NCI-H1092 treated with DMSO at 0.1 percent for 48 hours (cell line): ENCODE measurements at regions not wholly inside any gene's neighbourhood (a gene's known extent, or its start where the extent isn't known, plus 50 kb on each side); places are given as distances from the start of the nearest gene placed in this dataset.
A peak's percentile ranks its signal among the peaks of the same experiment; 100 is the strongest.

Source experiments
- DNase-seq: peaks from one replicate; lab custom pipeline; 2025; lab: John Stamatoyannopoulos, UW

DNA sequence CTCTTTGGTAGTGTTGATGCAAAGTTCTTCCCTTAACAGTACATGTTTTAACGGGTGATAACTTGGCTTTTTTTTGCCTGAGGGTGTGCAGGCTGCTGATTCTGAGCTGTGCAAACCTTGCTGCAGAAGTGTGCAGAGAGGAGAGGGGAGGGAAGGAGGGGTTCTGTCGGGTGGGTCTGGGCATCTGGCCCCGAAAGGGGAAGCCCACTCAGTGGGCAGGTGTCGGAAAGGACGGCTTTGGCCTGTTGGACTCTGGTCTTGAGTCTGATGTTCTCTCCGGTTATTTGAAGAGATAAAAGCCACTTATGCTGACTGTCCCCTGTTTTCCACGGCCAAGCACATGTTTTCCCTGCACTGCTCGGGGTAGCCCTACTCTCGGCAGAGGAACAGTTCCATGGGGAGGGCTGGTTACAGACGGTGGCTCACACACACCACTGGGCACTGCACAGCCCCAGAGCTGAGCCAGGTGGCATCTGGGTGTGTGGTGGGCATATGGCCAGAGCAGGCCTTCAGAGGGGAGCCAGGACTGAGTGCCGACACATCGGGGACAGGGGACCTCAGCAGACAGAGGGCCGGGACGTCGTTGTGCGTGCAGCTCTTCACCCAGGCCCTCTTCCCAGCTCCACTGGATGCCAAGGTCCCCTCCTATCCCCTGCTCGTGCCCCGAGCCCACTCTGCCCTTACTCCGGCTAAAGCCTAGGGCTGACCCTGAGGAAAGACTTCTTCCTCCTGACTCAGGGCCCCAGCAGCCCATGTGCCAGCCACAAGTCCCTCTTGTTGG is 93.2 kb downstream of the TEX29 start:
- DNase-seq: no peak

DNA sequence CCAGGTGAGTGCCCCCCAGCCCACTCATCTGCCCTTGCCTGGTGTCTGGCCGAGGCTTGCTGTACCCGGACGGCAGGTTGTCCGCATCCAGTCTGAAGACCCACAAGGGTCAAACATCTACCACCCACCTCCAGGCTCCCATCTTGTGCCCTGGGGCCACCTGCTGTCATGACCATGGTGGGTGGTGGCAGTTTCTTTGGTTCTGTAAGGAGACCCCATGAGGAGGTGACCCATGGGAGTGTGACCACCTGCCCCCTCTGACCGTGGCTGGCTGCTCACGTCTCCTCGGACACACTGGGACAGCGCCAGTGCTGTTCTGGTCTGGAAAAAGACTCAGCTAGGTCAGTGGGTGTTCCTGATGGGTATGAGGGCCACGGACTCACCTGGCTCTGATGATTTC is 93.9 kb downstream of the TEX29 start:
- no peak for DNase-seq

DNA sequence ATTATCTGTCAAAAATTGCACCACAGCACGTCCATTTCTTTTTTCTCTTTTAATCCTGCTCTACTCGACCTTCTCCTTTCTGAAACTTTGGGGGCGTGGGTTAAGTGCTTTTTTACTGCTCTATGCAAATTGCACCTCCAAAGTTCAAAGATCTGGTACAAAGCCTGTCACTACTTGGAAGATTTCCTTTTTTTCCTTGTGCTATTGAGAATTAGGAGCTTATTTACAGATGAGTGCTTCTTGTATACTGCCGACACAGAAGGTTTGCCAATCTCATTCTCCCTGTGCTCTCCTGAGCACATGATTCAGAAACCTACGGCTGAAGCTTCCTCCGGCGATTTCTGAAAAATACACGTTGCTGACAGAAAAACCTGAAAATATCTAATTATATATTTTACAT is 94.8 kb downstream of the TEX29 start:
- no peak for DNase-seq

DNA sequence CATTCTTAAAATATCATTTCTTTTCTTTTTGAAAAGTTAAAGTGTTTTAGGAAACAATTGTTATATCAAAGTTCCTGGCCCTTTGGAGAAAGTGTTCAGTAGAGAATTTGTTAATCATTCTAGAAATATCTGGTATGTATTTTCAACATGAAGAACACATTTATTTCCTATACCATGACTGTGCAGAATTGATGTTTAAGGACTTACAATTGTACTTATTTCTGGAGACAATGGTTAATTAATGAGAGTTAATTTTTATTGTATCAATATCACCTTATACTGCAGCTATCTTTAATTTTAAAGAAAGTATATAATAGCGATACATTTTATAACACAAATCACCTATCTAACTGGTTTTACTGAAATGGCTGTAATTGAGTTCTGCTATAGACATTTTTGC is 95.3 kb downstream of the TEX29 start:
- no peak for DNase-seq

DNA sequence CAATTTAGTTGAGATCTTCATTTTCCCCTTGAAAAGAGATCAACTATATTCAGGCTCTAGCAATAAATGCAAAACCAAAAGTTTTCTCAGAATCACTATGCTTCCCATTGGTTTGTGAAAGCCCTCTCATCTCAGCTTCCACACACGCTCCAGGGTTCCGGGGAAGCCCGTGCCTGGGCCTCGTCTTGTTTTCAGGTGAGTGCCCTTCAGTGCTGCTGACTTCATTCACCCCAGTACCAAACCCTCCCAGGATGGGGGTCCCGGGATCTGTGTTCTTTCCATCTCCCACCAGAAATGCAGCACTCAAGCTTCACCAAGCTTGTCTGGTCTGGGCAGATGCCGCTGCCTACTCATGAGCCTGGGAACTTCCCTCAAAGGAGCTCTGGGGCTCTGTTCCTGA is 97.7 kb downstream of the TEX29 start:
- DNase-seq: no peak

DNA sequence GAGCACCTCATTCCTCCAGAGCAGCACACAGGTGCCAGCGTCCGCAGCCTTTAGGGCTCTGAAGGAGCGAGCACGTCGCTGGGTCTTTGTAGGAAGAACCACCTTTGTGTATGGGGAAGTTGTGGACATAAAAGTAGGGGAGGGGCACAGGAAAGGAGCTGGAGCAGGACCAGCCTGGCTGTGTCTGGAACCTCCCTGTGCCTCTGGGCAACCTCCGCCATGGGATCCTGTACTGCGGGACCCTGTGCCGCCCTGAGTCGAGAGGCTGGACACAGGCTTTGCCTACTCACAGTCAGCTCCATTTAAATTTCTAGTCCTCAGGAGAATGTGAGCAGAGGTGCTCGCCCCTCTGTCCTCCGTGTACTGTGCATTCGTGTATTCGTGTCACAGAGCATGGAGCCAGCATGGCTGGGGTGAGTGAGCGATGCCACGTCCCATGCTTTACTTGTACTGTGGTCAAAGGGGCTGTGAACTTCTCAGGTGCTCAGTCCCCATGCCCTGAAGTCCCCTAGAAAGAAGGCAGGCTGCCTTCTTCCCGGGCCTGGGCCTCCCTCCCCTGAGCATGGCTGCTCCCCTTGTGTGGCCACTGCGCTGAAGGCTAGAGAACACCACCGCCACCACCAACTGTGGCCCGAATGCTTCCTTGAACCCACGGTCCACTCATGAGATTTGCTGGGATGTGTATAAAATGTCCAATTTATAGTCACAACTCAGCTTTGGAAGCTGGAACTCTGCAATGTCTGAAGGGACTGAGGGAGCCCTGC is 99.9 kb downstream of the TEX29 start:
- DNase-seq: no peak

DNA sequence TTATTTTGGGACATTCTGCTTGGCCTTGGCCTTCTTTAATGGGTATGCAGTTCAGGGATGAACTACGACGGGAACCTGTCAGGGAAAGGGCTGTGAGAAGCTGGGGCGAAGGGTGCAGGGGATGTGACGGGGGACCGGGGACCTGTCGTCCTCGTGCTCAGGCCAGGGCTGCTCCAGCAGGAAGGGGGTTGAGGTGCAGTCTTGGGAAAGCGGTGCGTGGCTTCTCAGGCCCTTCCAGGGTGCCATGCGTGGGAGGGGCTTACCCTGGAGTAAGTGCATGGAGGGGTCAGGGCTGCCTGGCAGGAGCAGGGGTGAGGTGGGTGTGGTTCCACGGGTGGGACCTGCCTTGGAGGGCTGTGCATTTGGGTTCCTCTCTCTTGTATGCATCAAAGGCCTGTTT is 100.8 kb downstream of the TEX29 start:
- DNase-seq: no peak

DNA sequence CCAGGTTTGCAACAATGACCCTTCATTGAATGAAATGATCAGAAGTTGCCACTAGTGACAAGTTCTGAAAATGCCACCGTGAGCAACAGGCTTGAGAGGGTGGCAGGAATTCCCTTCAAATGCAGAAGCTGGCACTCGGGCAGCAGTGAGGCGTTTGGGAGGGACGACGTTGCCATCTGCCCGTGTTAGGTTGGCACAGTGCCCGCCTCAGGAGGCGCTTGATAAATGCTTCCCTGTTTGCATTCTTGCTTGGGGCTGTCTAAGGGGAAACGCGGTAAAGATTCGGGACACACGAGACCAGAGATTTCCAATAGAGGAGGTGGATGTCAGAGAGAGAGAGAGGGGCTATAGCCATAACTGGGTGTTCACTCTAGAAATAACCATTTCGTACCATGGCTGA is 101.9 kb downstream of the TEX29 start:
- DNase-seq: peak; percentile 57

DNA sequence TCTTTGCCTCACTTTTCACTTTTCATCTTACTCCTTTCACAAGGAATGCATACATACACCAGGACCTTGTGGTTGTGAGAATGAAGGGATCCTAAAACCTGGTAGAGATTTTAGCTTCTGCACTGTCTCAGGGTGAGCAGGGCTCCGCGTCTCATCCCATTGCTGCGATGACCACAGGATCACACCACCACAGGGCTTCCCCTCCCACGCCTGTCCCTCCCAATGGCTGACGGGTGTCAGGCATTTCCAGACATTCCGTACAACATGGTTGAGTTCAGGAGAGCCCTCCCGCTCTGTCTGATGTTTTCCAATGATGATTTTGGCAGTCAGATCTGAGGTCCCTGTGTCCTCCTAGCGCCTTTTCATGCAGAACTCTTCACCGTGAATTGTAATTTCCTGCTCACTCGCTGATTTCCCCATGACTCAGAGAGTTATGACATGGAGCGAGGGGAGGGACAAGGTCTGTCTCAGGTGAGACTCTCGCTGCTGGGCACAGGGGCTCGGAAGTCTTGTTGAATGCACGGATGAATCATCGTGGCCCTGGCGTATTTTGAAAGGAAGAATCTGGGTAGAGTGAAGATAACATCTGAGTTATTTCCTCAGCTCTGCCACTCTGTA is 102.8 kb downstream of the TEX29 start:
- no peak for DNase-seq

DNA sequence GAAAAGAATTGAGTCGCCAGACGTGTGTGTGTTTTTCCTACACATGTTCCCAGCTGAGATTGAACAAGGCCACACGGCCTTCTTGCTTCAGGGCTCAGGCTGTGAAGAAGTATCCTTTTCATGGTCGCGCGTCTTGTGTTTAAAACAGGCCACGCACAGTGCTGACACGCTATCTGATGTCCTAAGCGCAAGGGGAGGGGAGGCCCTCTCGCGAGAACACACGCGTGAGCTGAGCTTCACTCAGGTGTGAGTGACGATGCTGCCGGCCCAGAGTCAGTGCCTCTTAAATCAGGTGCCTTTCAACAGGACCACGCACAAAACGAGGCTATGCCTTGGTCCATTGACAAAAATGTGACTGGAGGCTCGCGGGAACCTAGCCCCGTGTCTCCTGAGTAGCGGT is 103.7 kb downstream of the TEX29 start:
- DNase-seq: no peak

DNA sequence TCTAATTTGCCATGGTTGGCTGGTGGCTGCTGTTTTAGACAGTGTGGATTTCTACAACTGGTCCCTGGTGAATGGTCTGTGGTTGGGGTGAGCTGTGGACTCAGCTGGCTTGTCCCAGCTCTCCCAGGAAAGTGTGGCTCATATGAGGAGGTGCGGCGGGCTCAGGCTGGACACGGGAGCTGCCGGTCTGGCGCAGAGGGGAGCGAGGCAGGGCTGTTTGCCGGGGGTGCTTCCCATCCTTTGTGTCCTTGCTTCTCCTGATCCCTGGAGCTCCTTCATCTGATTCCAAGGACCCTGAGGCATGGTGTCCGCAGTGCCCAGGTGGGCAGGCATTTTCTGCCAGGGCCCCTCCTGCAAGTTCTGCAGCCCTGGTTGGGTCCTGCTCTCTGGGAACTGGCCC is 104.9 kb downstream of the TEX29 start:
- no peak for DNase-seq

DNA sequence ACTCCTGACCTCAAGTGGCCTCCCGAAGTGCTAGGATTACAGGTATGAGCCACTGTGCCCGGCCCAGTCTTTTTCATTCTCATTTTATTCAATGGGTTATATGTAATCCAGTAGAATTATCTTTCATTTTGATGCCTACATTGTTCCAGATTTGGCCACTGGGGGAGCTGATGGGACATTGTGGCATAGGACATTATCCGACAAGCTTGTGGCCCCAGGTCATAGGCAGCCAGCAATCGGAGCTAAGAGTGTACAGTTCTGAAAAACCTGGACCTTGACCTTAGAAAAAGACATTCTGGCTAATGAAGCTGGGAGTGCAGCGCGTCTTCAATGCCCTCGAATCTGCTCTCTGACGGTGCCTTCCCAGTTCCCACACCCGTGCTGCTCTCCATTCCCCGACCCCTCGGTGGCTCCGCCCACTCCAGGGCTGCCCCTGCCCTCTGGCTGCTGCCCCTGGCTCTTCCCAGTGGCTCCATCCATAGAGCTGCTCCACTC is 108.7 kb downstream of the TEX29 start:
- DNase-seq: peak; percentile 12

DNA sequence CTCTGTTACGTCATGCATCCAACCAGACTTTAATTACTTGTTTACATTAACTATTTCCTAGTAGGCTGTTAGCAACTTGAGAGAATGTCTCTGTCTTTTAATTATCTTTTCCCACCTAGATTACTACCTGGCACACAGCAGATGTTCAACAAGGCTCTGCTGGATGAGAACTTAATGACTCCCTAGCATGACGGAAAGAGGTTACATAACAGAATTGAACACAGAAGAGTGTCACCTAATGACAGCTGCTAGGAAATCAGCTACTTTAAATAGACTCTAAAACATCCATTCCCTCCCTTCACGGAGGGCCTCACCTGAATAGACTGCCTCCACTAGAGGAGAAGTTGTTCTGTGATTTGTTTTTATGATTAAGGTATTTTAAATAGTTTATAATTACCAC is 110.8 kb downstream of the TEX29 start:
- DNase-seq: peak; percentile 72

DNA sequence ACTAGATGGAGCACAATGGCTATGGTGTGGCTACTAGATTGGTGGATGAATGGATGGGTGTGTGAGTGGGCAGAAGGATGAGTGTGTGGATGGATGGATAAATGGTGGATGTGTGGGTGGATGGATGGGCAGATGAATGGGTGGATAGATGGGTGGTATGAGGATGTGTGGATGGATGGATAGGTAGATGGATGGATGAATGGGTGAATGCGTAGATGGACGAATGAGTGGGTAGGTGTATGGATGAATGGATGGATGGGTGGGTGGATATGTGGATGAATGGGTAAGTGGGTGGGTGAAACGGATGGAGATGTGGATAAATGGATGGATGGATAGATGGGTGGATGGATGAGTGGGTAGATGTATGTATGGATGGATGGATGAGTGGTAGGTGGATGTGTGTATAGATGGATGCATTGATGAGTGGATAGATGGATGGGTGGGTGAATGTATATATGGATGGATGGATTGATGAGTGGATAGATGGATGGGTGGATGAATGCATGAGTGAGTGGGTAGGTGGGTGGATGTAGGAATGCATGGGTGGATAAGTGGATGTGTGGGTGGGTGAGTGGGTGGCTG is 114.2 kb downstream of the TEX29 start:
- DNase-seq: no peak

DNA sequence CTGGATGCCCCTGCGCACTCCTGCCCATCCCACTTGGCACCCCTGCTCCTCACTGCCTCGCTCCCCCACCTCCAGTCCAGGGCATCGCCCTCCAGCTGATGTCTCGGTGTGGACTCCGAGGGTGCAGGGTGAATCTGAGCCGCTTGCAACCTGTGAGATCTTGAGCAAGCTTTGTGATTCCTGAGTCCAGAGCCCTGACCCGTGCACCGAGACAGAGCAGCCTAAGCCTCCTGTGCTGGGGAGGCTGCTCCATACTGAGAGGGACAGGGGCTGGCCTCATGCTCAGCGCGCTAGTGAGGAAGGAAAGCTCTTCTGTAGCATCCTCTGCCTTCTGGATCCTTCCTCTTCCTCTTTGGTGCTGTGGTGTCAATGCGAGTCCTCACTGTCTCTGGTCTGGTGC is 116.0 kb downstream of the TEX29 start:
- no peak for DNase-seq

DNA sequence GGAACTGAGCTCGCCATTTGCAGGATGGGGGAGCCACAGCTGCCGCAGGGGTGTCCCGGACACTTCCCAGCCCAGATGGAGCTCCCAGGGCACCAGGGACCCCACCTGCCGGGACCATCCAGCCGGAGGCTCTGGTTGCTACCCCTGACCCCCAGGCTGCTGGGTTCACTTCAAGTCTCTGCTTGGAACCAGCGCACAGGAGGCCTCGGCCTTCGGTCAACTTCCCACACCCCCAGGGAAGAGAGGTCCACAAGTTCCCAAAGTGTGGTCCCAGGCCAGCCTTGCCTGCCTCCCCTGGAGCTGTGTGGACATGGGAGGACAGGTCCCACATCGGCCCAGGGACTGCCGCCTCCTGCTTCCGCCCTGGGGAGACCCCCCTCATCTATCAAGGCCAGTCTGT is 117.0 kb downstream of the TEX29 start:
- DNase-seq: no peak

DNA sequence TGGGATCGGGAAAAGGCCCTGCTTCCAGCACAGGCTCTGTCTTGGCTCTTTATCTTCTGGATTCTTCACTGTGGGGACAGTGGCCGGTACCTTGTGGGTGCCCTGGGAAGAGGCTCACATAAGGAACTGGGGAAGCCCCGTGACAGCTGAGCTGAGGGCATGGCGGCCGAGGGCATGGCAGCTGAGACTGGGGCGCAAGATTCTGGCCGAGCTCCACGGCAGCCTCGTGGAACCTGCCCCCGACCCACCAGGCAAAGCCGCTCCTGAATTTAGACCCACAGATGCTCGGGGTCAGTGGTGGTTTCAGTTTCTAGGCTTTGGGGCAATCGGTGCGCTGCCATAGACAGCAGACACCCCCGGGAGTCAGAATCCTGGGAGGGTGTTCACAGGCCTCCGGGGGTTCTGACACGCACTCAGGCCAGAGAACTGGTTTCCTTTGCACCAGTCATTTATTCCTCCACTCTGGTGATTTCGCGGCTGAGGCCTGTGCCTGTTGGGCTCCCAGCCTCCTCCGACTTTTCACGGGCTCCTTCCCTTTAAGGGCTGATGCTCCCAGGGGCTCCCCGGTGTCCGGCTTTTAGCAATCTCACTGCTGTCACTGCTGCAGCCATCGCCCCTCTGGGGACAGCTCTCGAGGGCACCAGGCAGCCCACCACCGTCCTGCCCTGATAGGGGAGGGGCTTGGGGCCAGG is 117.6 kb downstream of the TEX29 start:
- no peak for DNase-seq

DNA sequence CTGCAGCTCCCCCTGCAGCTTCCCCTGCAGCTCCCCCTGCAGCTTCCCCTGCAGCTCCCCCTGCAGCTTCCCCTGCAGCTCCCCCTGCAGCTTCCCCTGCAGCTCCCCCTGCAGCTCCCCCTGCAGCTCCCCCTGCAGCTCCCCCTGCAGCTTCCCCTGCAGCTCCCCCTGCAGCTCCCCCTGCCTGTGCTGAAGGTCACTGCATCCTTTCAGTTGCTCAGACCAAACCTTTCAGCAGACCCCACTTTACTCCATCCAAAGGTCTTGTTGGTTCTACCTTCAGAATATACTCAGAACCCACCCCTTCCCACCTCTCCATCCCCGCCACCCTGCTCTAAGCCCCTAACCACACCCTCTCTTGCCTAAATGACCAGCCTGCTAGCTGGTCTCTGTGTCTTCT is 120.0 kb downstream of the TEX29 start:
- peak; percentile 11 for DNase-seq

DNA sequence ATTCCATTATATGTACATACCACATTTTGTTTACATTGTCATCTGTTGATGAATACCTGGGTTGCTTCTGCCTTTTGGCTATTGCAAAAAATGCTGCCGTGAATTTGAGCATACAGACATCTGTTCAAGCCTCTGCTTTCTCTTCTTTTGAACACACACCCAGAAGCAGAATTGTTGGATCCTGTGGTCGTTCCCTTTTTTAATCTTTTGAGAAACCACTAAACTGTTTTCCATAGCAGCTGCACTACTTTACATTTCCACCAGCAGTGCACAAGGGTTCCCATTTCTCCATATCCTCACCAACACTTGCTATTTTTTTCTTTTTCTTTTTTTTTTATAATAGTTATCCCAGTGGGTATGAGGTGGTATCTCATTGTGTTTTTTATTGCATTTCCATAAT is 123.5 kb downstream of the TEX29 start:
- DNase-seq: no peak

DNA sequence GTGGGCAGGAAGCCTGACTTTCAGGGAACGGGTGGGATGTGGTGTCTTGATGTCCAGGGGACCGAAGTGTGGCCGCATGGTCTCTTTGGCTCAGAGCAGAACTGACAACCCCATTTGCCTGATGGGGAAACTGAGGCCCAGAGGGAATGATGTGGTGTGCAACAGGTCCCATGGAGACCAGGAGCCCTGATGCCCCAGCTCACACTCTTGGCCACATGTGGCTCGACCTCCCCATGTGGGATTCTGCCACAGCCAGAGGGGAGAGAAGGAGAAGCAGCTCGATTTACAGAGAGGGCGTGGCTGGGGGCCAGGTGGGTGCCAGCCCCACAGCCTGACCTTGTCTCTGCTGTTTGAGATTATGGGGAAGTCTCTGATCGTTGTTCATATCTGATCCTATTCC is 128.1 kb downstream of the TEX29 start:
- no peak for DNase-seq

DNA sequence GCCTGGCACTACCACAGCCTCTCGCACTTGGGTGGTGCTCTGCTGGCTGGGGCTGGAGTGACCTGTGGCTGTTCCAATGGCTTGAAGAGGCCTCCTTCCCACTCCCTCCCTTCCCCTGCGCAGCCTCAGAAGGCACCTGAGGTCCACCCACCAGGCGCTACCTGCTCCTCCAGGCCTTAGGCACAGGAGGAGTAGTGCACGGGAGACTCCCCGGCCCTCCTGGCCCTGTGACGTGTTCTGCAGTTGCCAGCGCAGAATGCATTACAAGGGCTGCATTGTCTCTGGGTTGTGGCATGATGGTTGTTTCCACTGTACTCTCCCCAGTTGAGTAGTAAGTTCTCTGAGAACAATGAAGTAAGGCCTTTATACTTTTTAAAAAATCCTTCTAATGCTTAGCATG is 128.6 kb downstream of the TEX29 start:
- no peak for DNase-seq

DNA sequence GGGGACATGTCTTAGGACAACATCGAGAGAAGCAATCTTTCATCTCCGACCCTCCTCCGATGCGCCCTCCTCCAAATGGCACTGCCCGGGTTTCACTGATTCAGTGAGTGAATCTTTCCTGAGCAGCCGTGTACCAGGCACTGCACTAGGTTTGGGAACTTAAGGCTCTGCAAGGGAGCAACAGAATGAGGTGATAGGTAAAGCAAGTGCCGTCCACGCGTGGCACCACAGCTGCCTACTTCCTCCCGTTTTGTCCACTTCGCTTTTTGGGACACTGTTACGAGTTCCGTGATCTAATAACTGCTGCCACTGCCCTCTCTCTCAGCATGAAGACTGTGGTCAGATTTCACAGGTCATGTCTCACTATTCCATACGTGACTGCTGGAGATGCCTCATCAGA is 131.0 kb downstream of the TEX29 start:
- DNase-seq: no peak
